Panc1 (cell line): ENCODE measurements at regions not wholly inside any gene's neighbourhood (a gene's known extent, or its start where the extent isn't known, plus 50 kb on each side); places are given as distances from the start of the nearest gene placed in this dataset.

Source experiments
- ATAC-seq: fragments of 200-7000 bp; cut with Tn5 transposase; 2 replicates; pipeline ENCODE4 v1.9.1; 2020; ENCODE audit warnings: mild to moderate bottlenecking, moderate library complexity
- BruUV-seq: library from RNA; stranded (reverse); fragments of 400-500 nt; replicated peaks from 2 replicates; lab custom pipeline; 2021; lab: Mats Ljungman, UMichigan
- CTCF ChIA-PET: fragments of 300-600 bp; sonication (Branson Sonifier 250); formaldehyde crosslinking; loops from one replicate; lab custom pipeline; 2022; ENCODE audit warnings: antibody characterized with exemption; lab: Charles Lee
- POLR2A ChIA-PET: fragments of 300-600 bp; sonication (Branson Sonifier 250); formaldehyde crosslinking; loops from one replicate; lab custom pipeline; 2022; ENCODE audit warnings: antibody characterized with exemption; lab: Charles Lee
- DNase-seq: peaks from one replicate; pipeline ENCODE4 v3.0.0-alpha.2; 2010; ENCODE audit warnings: low read depth, low spot score
- H3K27ac ChIP-seq: 2 replicates; pipeline ENCODE4 v1.5.1; 2011; ENCODE audit warnings: mild to moderate bottlenecking, low read length, inconsistent platforms
- H3K27me3 ChIP-seq: fragments of 200-500 bp; sonication (Bioruptor generic); 2 replicates; pipeline ENCODE4 v1.6.0; 2014; ENCODE audit warnings: low read length, inconsistent platforms; ENCODE audit not compliant: control insufficient read depth, insufficient read depth
- H3K36me3 ChIP-seq: fragments of 200-500 bp; sonication (Bioruptor generic); 2 replicates; pipeline ENCODE4 v1.5.1; 2014; ENCODE audit warnings: inconsistent platforms, mild to moderate bottlenecking, low read length, moderate library complexity; ENCODE audit not compliant: control insufficient read depth, insufficient read depth
- H3K4me1 ChIP-seq: 2 replicates; pipeline ENCODE4 v1.5.1; 2011; ENCODE audit warnings: inconsistent platforms, mild to moderate bottlenecking, low read length, moderate library complexity; ENCODE audit not compliant: control insufficient read depth, insufficient read depth
- H3K4me3 ChIP-seq, 2 experiments: 2 replicates each; pipeline ENCODE4 v1.5.1; 2011 to 2012; ENCODE audit warnings: low read depth in 2 of 2, low read length in 2 of 2, mild to moderate bottlenecking in 2 of 2, inconsistent platforms in 1 of 2, moderate library complexity in 1 of 2
- H3K9me3 ChIP-seq: fragments of 200-500 bp; sonication (Bioruptor generic); 2 replicates; pipeline ENCODE4 v1.5.1; 2014; ENCODE audit warnings: low read depth, mild to moderate bottlenecking, inconsistent platforms, low read length, moderate library complexity; ENCODE audit not compliant: control insufficient read depth, insufficient read depth
- POLR2AphosphoS5 ChIP-seq: IDR thresholded peaks from 2 replicates; pipeline ENCODE4 v1.6.1; 2012; ENCODE audit warnings: mild to moderate bottlenecking, low read depth, low read length, moderate library complexity
- REST ChIP-seq, 2 experiments: IDR thresholded peaks; 2 replicates each; pipeline ENCODE4 v1.6.1; 2011 to 2012; ENCODE audit warnings: low read depth in 2 of 2, control low read depth in 1 of 2, low read length in 1 of 2, mild to moderate bottlenecking in 1 of 2, moderate library complexity in 1 of 2; ENCODE audit not compliant: insufficient read depth in 1 of 2
- SIN3A ChIP-seq: IDR thresholded peaks from 2 replicates; pipeline ENCODE4 v1.6.1; 2012; ENCODE audit warnings: low read depth, mild to moderate bottlenecking, low read length, moderate library complexity, borderline replicate concordance; ENCODE audit not compliant: insufficient read depth
- TCF7L2 ChIP-seq: IDR thresholded peaks from 2 replicates; pipeline ENCODE4 v1.6.1; 2011; ENCODE audit warnings: mild to moderate bottlenecking, low read depth, low read length, inconsistent platforms
- in situ Hi-C: cut with HindIII; loops from 2 replicates; pipeline ENCODE4 v1.10.0; 2016; ENCODE audit warnings: low sequenced_read_pairs, low pct_unique_long_range_greater_than_20kb
- intact Hi-C: fragments of 100-400 bp; cut with micrococcal nuclease; formaldehyde crosslinking; loops from one replicate; pipeline ENCODE4 v1.10.0; 2022; ENCODE audit not compliant: unreplicated experiment
- TF ChIP-seq, protein P1 (sequence below): fragments of 450-650 bp; IDR thresholded peaks from 2 replicates; pipeline ENCODE4 v1.5.1; 2017; ENCODE audit warnings: mild to moderate bottlenecking

- BruUV-seq, result no TSS peak
- Histone ChIP-seq H3K27me3 (no peaks in the 10 kb centered on the region), H3K36me3 (no peaks in the 10 kb centered on the region), H3K4me1 (peaks cover 29% of the 10 kb centered on the region), H3K27ac (peak overlapping the region; percentile 100), H3K9me3 (peaks cover 8% of the 10 kb centered on the region; the same call in 1 of the 2 replicates), H3K4me3 (no peak overlapping the region)
- no peak for TF ChIP-seq TCF7L2
- TF ChIP-seq, protein P1, sequence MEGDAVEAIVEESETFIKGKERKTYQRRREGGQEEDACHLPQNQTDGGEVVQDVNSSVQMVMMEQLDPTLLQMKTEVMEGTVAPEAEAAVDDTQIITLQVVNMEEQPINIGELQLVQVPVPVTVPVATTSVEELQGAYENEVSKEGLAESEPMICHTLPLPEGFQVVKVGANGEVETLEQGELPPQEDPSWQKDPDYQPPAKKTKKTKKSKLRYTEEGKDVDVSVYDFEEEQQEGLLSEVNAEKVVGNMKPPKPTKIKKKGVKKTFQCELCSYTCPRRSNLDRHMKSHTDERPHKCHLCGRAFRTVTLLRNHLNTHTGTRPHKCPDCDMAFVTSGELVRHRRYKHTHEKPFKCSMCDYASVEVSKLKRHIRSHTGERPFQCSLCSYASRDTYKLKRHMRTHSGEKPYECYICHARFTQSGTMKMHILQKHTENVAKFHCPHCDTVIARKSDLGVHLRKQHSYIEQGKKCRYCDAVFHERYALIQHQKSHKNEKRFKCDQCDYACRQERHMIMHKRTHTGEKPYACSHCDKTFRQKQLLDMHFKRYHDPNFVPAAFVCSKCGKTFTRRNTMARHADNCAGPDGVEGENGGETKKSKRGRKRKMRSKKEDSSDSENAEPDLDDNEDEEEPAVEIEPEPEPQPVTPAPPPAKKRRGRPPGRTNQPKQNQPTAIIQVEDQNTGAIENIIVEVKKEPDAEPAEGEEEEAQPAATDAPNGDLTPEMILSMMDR, result no peak
- no peak for TF ChIP-seq POLR2AphosphoS5
- TF ChIP-seq REST (IDR thresholded peaks at IDR 0.05; ENCODE audit: insufficient read depth in 1 of 2, low read depth in 2 of 2, low read length in 1 of 2), result no peak
- intact Hi-C loops, result no loop called here
- POLR2A ChIA-PET, result no interaction called here
- ATAC-seq (no peak), DNase-seq (no peak)
- in situ Hi-C loops, result no loop called here
- CTCF ChIA-PET, result no interaction called here
Observed at GRCh38 chr5:14032918-14033317, 88.4 kb upstream of the DNAH5 start.

- DNase-seq, result no peak
- Histone ChIP-seq H3K27me3 (no peaks in the 10 kb centered on the region), H3K36me3 (no peaks in the 10 kb centered on the region), H3K27ac (peak overlapping the region; percentile 54), H3K4me1 (no peaks in the 10 kb centered on the region), H3K4me3 (no peak overlapping the region), H3K9me3 (peaks cover 5% of the 10 kb centered on the region; the same call in 1 of the 2 replicates)
- ATAC-seq, result no peak
- POLR2A ChIA-PET, result interaction anchor here (1.8 kb wide), 1 partner anchor 17 kb away, joined by 5 read pairs; no protein-coding TSS in a partner anchor
- no peak for TF ChIP-seq SIN3A
- TF ChIP-seq REST (IDR thresholded peaks at IDR 0.05; ENCODE audit: insufficient read depth in 1 of 2, low read depth in 2 of 2, low read length in 1 of 2), result no peak
- TF ChIP-seq, protein P1, result no peak
- TF ChIP-seq POLR2AphosphoS5, result no peak
- TF ChIP-seq TCF7L2, result no peak
- no TSS peak for BruUV-seq
- in situ Hi-C loops, result no loop called here
- intact Hi-C loops, result no loop called here
- CTCF ChIA-PET, result no interaction called here
Observed at GRCh38 chr5:14028938-14029584, 84.6 kb upstream of the DNAH5 start.
